ENCODE measurements at regions not wholly inside any gene's neighbourhood (a gene's known extent, or its start where the extent isn't known, plus 50 kb on each side); places are given as distances from the start of the nearest gene placed in this dataset.

- DNase-seq, result no peak
- CTCF ChIA-PET, result no interaction called here
- H3K4me3 Mint-ChIP-seq (ENCODE audit: unreplicated experiment), result no peak overlapping the region
Observed at GRCh38 chr12:75634244-75635222, 123.1 kb upstream of the KRR1 start.

GRCh38 chr12:75633789-75634188 is 122.4 kb upstream of the KRR1 start:
- H3K9me3 Mint-ChIP-seq (ENCODE audit: unreplicated experiment), result no peaks in the 10 kb centered on the region
- Histone ChIP-seq H3K4me3 (ENCODE audit: low read depth, low read length) (no peak overlapping the region), H3K36me3 (ENCODE audit: control insufficient read depth, insufficient read depth, low read length) (no peaks in the 10 kb centered on the region), H3K27me3 (replicated peaks; ENCODE audit: control insufficient read depth, insufficient read depth, low read length) (no peaks in the 10 kb centered on the region), H3K9me3 (no peaks in the 10 kb centered on the region), H3K4me1 (no peaks in the 10 kb centered on the region)
- BruUV-seq (replicated peaks), result no TSS peak
- no peak overlapping the region for H3K27ac Mint-ChIP-seq (ENCODE audit: unreplicated experiment)
- no peak overlapping the region for H3K4me3 Mint-ChIP-seq (ENCODE audit: unreplicated experiment)
- POLR2A ChIA-PET, result no interaction called here
- DNase-seq, result no peak
- H3K4me1 Mint-ChIP-seq (ENCODE audit: low read depth, unreplicated experiment), result peaks cover 20% of the 10 kb centered on the region
- TF ChIP-seq CTCF (IDR thresholded peaks at IDR 0.05; ENCODE audit: insufficient read depth in 1 of 2, low read depth in 1 of 2, low read length in 1 of 2, severe bottlenecking in 1 of 2, unreplicated experiment in 1 of 2), result no peak
- no peaks in the 10 kb centered on the region for H3K36me3 Mint-ChIP-seq (ENCODE audit: insufficient read depth, unreplicated experiment)
- H3K27me3 Mint-ChIP-seq (ENCODE audit: insufficient read depth, unreplicated experiment), result no peaks in the 10 kb centered on the region
- CTCF ChIA-PET, result no interaction called here
- intact Hi-C loops (cut with micrococcal nuclease; ENCODE audit: unreplicated experiment), result no loop called here

More at GRCh38 chr12:75634244-75635222, 123.1 kb upstream of the KRR1 start:
- Histone ChIP-seq H3K27me3 (replicated peaks; ENCODE audit: control insufficient read depth, insufficient read depth, low read length) (no peaks in the 10 kb centered on the region), H3K36me3 (ENCODE audit: control insufficient read depth, insufficient read depth, low read length) (no peaks in the 10 kb centered on the region), H3K4me3 (ENCODE audit: low read depth, low read length) (no peak overlapping the region), H3K4me1 (no peaks in the 10 kb centered on the region), H3K9me3 (no peaks in the 10 kb centered on the region)
- intact Hi-C loops (cut with micrococcal nuclease; ENCODE audit: unreplicated experiment), result loop anchor here (1.0 kb wide), 1 partner anchor 32 kb away; no protein-coding TSS in a partner anchor
- H3K27me3 Mint-ChIP-seq (ENCODE audit: insufficient read depth, unreplicated experiment), result no peaks in the 10 kb centered on the region
- H3K27ac Mint-ChIP-seq (ENCODE audit: unreplicated experiment), result no peak overlapping the region
- no peaks in the 10 kb centered on the region for H3K9me3 Mint-ChIP-seq (ENCODE audit: unreplicated experiment)
- peaks cover 13% of the 10 kb centered on the region for H3K4me1 Mint-ChIP-seq (ENCODE audit: low read depth, unreplicated experiment)
- no peak for TF ChIP-seq CTCF (IDR thresholded peaks at IDR 0.05; ENCODE audit: insufficient read depth in 1 of 2, low read depth in 1 of 2, low read length in 1 of 2, severe bottlenecking in 1 of 2, unreplicated experiment in 1 of 2)
- BruUV-seq (replicated peaks), result no TSS peak
- H3K36me3 Mint-ChIP-seq (ENCODE audit: insufficient read depth, unreplicated experiment), result no peaks in the 10 kb centered on the region
- POLR2A ChIA-PET, result no interaction called here

GRCh38 chr12:75632442-75632841 is 121.0 kb upstream of the KRR1 start:
- DNase-seq, result no peak
- TF ChIP-seq CTCF (IDR thresholded peaks at IDR 0.05; ENCODE audit: insufficient read depth in 1 of 2, low read depth in 1 of 2, low read length in 1 of 2, severe bottlenecking in 1 of 2, unreplicated experiment in 1 of 2), result no peak
- H3K4me1 Mint-ChIP-seq (ENCODE audit: low read depth, unreplicated experiment), result peaks cover 20% of the 10 kb centered on the region
- POLR2A ChIA-PET, result no interaction called here
- no peak overlapping the region for H3K4me3 Mint-ChIP-seq (ENCODE audit: unreplicated experiment)
- no peaks in the 10 kb centered on the region for H3K36me3 ChIP-seq (ENCODE audit: control insufficient read depth, insufficient read depth, low read length)
- no peaks in the 10 kb centered on the region for H3K9me3 ChIP-seq
- no peaks in the 10 kb centered on the region for H3K27me3 Mint-ChIP-seq (ENCODE audit: insufficient read depth, unreplicated experiment)
- H3K36me3 Mint-ChIP-seq (ENCODE audit: insufficient read depth, unreplicated experiment), result no peaks in the 10 kb centered on the region
- H3K9me3 Mint-ChIP-seq (ENCODE audit: unreplicated experiment), result no peaks in the 10 kb centered on the region
- CTCF ChIA-PET, result no interaction called here
- intact Hi-C loops (cut with micrococcal nuclease; ENCODE audit: unreplicated experiment), result no loop called here
- H3K27ac Mint-ChIP-seq (ENCODE audit: unreplicated experiment), result no peak overlapping the region
- H3K4me1 ChIP-seq, result no peaks in the 10 kb centered on the region
- no peak overlapping the region for H3K4me3 ChIP-seq (ENCODE audit: low read depth, low read length)
- no TSS peak for BruUV-seq (replicated peaks)
- no peaks in the 10 kb centered on the region for H3K27me3 ChIP-seq (replicated peaks; ENCODE audit: control insufficient read depth, insufficient read depth, low read length)
